Subcutaneous abdominal adipose tissue (tissue), 5 donors: ENCODE measurements at regions not wholly inside any gene's neighbourhood (a gene's known extent, or its start where the extent isn't known, plus 50 kb on each side); places are given as distances from the start of the nearest gene placed in this dataset.

Experiments
- H3K27ac ChIP-seq: one replicate; pipeline ENCODE4 v1.7.0; 2013; ENCODE audit warnings: low read depth, mild to moderate bottlenecking, inconsistent platforms, low read length, moderate library complexity
- H3K27me3 ChIP-seq, 5 donors: one replicate each; pipeline ENCODE4 v1.7.0; 2013; ENCODE audit warnings: low read length in 5 of 5, inconsistent platforms in 1 of 5; ENCODE audit not compliant: control insufficient read depth in 5 of 5, insufficient read depth in 4 of 5
- H3K36me3 ChIP-seq, 5 donors: one replicate each; pipeline ENCODE4 v1.7.0; 2013; ENCODE audit warnings: low read length in 5 of 5; ENCODE audit not compliant: control insufficient read depth in 5 of 5, insufficient read depth in 5 of 5
- H3K4me1 ChIP-seq, 5 donors: one replicate each; pipeline ENCODE4 v1.7.0; 2013; ENCODE audit warnings: low read length in 5 of 5, mild to moderate bottlenecking in 3 of 5, moderate library complexity in 1 of 5; ENCODE audit not compliant: control insufficient read depth in 5 of 5, insufficient read depth in 5 of 5
- H3K4me3 ChIP-seq, 5 donors: one replicate each; pipeline ENCODE4 v1.7.0; 2013; ENCODE audit warnings: low read length in 5 of 5, low read depth in 1 of 5
- H3K9ac ChIP-seq, 5 donors: one replicate each; pipeline ENCODE4 v1.7.0; 2013; ENCODE audit warnings: low read length in 5 of 5, mild to moderate bottlenecking in 4 of 5, moderate library complexity in 3 of 5
- H3K9me3 ChIP-seq, 5 donors: one replicate each; pipeline ENCODE4 v1.7.0; 2013; ENCODE audit warnings: low read length in 5 of 5; ENCODE audit not compliant: control insufficient read depth in 5 of 5
- donor health status: healthy.
- donor health status: healthy.
- donor health status: healthy.
- donor health status: healthy.
- donor health status: healthy.

- H3K36me3 ChIP-seq: no peaks in the 10 kb centered on the region
- H3K4me3 ChIP-seq: no peak overlapping the region
- H3K9me3 ChIP-seq: no peaks in the 10 kb centered on the region
- H3K9ac ChIP-seq: no peak overlapping the region
- no peak overlapping the region for H3K27ac ChIP-seq
- no peaks in the 10 kb centered on the region for H3K27me3 ChIP-seq
- H3K4me1 ChIP-seq: no peaks in the 10 kb centered on the region
These were observed 150.4 kb upstream of the CYLC2 start for GRCh38 chr9:102844716-102845115.

GRCh38 chr9:102842423-102842822 lies 152.7 kb upstream of the CYLC2 start:
- no peaks in the 10 kb centered on the region for H3K4me1 ChIP-seq
- H3K9ac ChIP-seq: no peak overlapping the region
- no peaks in the 10 kb centered on the region for H3K36me3 ChIP-seq
- no peak overlapping the region for H3K27ac ChIP-seq
- no peaks in the 10 kb centered on the region for H3K27me3 ChIP-seq
- H3K9me3 ChIP-seq: no peaks in the 10 kb centered on the region
- no peak overlapping the region for H3K4me3 ChIP-seq

GRCh38 chr9:102841376-102841775 lies 153.8 kb upstream of the CYLC2 start:
- no peaks in the 10 kb centered on the region for H3K27me3 ChIP-seq
- H3K27ac ChIP-seq: no peak overlapping the region

GRCh38 chr9:102840335-102840734 lies 154.8 kb upstream of the CYLC2 start:
- no peaks in the 10 kb centered on the region for H3K36me3 ChIP-seq
- H3K4me3 ChIP-seq: no peak overlapping the region
- H3K27ac ChIP-seq: no peak overlapping the region
- no peak overlapping the region for H3K9ac ChIP-seq
- H3K4me1 ChIP-seq: no peaks in the 10 kb centered on the region
- no peaks in the 10 kb centered on the region for H3K9me3 ChIP-seq
- no peaks in the 10 kb centered on the region for H3K27me3 ChIP-seq

More at GRCh38 chr9:102841376-102841775, 153.8 kb upstream of the CYLC2 start:
- H3K4me3 ChIP-seq: no peak overlapping the region
- H3K36me3 ChIP-seq: no peaks in the 10 kb centered on the region
- H3K9ac ChIP-seq: no peak overlapping the region
- no peaks in the 10 kb centered on the region for H3K4me1 ChIP-seq
- H3K9me3 ChIP-seq: no peaks in the 10 kb centered on the region

GRCh38 chr9:102832814-102833213 lies 162.3 kb upstream of the CYLC2 start:
- Histone ChIP-seq H3K27me3 (no peaks in the 10 kb centered on the region), H3K9me3 (no peaks in the 10 kb centered on the region), H3K4me3 (no peak overlapping the region), H3K27ac (no peak overlapping the region), H3K36me3 (no peaks in the 10 kb centered on the region), H3K4me1 (no peaks in the 10 kb centered on the region), H3K9ac (no peak overlapping the region)

- no peaks in the 10 kb centered on the region for H3K36me3 ChIP-seq
- no peaks in the 10 kb centered on the region for H3K4me1 ChIP-seq
- H3K9me3 ChIP-seq: peaks cover 0 to 2% (median 0%) of the 10 kb centered on the region in 5 donors
- no peak overlapping the region for H3K27ac ChIP-seq
- no peaks in the 10 kb centered on the region for H3K27me3 ChIP-seq
- H3K4me3 ChIP-seq: no peak overlapping the region
- H3K9ac ChIP-seq: no peak overlapping the region
These were observed 198.9 kb upstream of the CYLC2 start for GRCh38 chr9:102796244-102796643.

GRCh38 chr9:102795532-102795931 lies 199.6 kb upstream of the CYLC2 start:
- Histone ChIP-seq H3K4me1 (no peaks in the 10 kb centered on the region), H3K9ac (no peak overlapping the region), H3K27ac (no peak overlapping the region), H3K9me3 (peaks cover 0 to 2% (median 0%) of the 10 kb centered on the region in 5 donors), H3K4me3 (no peak overlapping the region), H3K36me3 (no peaks in the 10 kb centered on the region), H3K27me3 (no peaks in the 10 kb centered on the region)

- H3K27me3 ChIP-seq: no peaks in the 10 kb centered on the region
- no peaks in the 10 kb centered on the region for H3K4me1 ChIP-seq
- H3K27ac ChIP-seq: no peak overlapping the region
- no peaks in the 10 kb centered on the region for H3K36me3 ChIP-seq
- no peak overlapping the region for H3K4me3 ChIP-seq
- no peak overlapping the region for H3K9ac ChIP-seq
- no peaks in the 10 kb centered on the region for H3K9me3 ChIP-seq
These were observed 215.8 kb upstream of the CYLC2 start for GRCh38 chr9:102779356-102779755.

GRCh38 chr9:102778746-102779145 lies 216.4 kb upstream of the CYLC2 start:
- no peaks in the 10 kb centered on the region for H3K9me3 ChIP-seq
- H3K9ac ChIP-seq: no peak overlapping the region
- H3K4me1 ChIP-seq: no peaks in the 10 kb centered on the region
- no peak overlapping the region for H3K27ac ChIP-seq
- H3K36me3 ChIP-seq: no peaks in the 10 kb centered on the region
- H3K4me3 ChIP-seq: no peak overlapping the region
- no peaks in the 10 kb centered on the region for H3K27me3 ChIP-seq

GRCh38 chr9:102770704-102771103 lies 224.4 kb upstream of the CYLC2 start:
- H3K36me3 ChIP-seq: no peaks in the 10 kb centered on the region
- H3K9ac ChIP-seq: no peak overlapping the region
- H3K9me3 ChIP-seq: no peaks in the 10 kb centered on the region
- no peak overlapping the region for H3K4me3 ChIP-seq
- no peaks in the 10 kb centered on the region for H3K4me1 ChIP-seq
- H3K27ac ChIP-seq: no peak overlapping the region
- no peaks in the 10 kb centered on the region for H3K27me3 ChIP-seq

- Histone ChIP-seq H3K27me3 (no peaks in the 10 kb centered on the region), H3K27ac (no peak overlapping the region), H3K36me3 (no peaks in the 10 kb centered on the region), H3K9me3 (no peaks in the 10 kb centered on the region), H3K4me1 (no peaks in the 10 kb centered on the region), H3K4me3 (no peak overlapping the region), H3K9ac (no peak overlapping the region)
These were observed 225.8 kb upstream of the CYLC2 start for GRCh38 chr9:102769307-102769706.
